ENCODE measurements at regions not wholly inside any gene's neighbourhood (a gene's known extent, or its start where the extent isn't known, plus 50 kb on each side); places are given as distances from the start of the nearest gene placed in this dataset.

GRCh38 chr2:21461754-21462240 is 338.0 kb downstream of the TDRD15 start:
- Histone ChIP-seq H3K9me3 (peaks cover 0 to 30% (median 4%) of the 10 kb centered on the region in 12 donors), H3K4me1 (no peaks in the 10 kb centered on the region), H3K36me3 (no peaks in the 10 kb centered on the region), H3K27me3 (no peaks in the 10 kb centered on the region), H3K4me3 (no peak overlapping the region), H3K27ac (no peak overlapping the region)
- ATAC-seq (no peak), DNase-seq (no peak)
- no peak for TF ChIP-seq CTCF (IDR thresholded peaks at IDR 0.05)
- TF ChIP-seq POLR2A (IDR thresholded peaks at IDR 0.05): no peak
- 62 to 79% (median 74%) methylated on average over 3 of the region's 3 CpGs for WGBS, 4 donors
- intact Hi-C loops (cut with DNase I): no loop called here

DNA sequence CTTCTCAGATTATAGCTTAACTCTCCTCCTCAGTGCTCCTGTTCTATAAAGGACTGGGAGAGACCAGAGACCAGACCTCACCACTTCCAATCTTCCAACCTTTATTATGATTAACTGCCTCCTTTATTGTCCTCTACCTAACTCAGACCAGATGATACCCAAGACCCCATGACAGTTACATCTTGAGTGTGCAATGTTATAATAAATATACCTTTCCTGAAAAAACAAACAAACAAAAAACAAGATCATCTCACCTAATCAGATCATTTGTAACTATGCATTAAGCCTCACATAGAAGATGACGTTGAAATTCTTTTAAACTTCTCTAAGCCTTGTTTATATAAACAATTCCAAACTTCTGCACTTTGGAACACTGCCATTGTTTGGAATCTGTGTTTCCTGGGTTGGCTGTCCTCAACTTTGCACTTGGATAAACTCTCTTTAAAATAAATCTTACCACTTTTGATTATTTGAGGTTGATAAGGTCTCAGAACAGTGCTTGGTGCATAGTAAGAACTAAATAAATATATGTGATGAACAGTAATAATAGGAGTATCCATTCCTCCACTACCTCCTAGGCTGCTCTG is 342.7 kb downstream of the TDRD15 start:
- Histone ChIP-seq H3K36me3 (no peaks in the 10 kb centered on the region), H3K27ac (no peak overlapping the region), H3K27me3 (no peaks in the 10 kb centered on the region), H3K4me3 (no peak overlapping the region), H3K9me3 (no peaks in the 10 kb centered on the region), H3K4me1 (no peaks in the 10 kb centered on the region)
- TF ChIP-seq CTCF (IDR thresholded peaks at IDR 0.05) (no peak), POLR2A (IDR thresholded peaks at IDR 0.05) (no peak)
- 54 to 69% (median 60%) methylated on average over 1 of the region's 1 CpG for WGBS, 4 donors
- DNase-seq (no peak), ATAC-seq (no peak)
- intact Hi-C loops (cut with DNase I): no loop called here

- no peak overlapping the region for H3K27ac ChIP-seq
- H3K4me1 ChIP-seq: no peaks in the 10 kb centered on the region
- ATAC-seq (no peak), DNase-seq (no peak)
- no peaks in the 10 kb centered on the region for H3K9me3 ChIP-seq
- no peak for TF ChIP-seq POLR2A (IDR thresholded peaks at IDR 0.05)
- no peak for TF ChIP-seq CTCF (IDR thresholded peaks at IDR 0.05)
- WGBS, 4 donors: 64 to 86% (median 71%) methylated on average over 1 of the region's 1 CpG
- no peaks in the 10 kb centered on the region for H3K36me3 ChIP-seq
- H3K4me3 ChIP-seq: no peak overlapping the region
- no peaks in the 10 kb centered on the region for H3K27me3 ChIP-seq
- intact Hi-C loops (cut with DNase I): no loop called here
Measured at GRCh38 chr2:21467280-21467818, 343.6 kb downstream of the TDRD15 start.

DNA sequence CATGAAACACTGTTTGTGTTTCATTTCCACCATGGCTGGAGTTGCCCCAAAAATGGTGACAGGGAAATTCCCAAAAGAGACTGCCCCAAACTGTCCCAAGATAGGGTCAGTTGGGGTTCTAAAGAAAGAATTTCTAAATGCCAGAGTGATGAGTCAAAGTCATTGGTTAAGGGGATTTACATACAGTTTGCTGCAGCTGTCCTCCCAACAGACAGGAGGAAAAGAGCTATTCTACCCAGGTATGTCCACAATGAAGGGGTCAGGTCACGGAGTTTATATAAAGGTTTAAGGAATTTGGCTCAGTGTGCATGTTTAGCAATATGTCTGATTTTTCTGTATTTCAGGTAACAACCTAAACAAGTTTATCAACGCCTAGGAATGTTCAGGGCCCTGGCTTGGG is 344.1 kb downstream of the TDRD15 start:
- Histone ChIP-seq H3K27me3 (no peaks in the 10 kb centered on the region), H3K36me3 (no peaks in the 10 kb centered on the region), H3K27ac (no peak overlapping the region), H3K9me3 (no peaks in the 10 kb centered on the region), H3K4me3 (no peak overlapping the region), H3K4me1 (no peaks in the 10 kb centered on the region)
- WGBS, 4 donors: 75 to 88% (median 83%) methylated on average over 2 of the region's 2 CpGs
- no peak for DNase-seq
- intact Hi-C loops (cut with DNase I): no loop called here
- no peak for ATAC-seq
- TF ChIP-seq POLR2A (IDR thresholded peaks at IDR 0.05) (no peak), CTCF (IDR thresholded peaks at IDR 0.05) (no peak)

Measured in heart left ventricle (tissue), 16 donors.